ENCODE measurements at regions not wholly inside any gene's neighbourhood (a gene's known extent, or its start where the extent isn't known, plus 50 kb on each side); places are given as distances from the start of the nearest gene placed in this dataset.

GRCh38 chr11:127105593-127106541 is 105.3 kb upstream of the KIRREL3 start:
- H3K36me3 ChIP-seq: no peaks in the 10 kb centered on the region
- intact Hi-C loops (cut with DNase I): no loop called here
- no peak for TF ChIP-seq CTCF (IDR thresholded peaks at IDR 0.05)
- no peaks in the 10 kb centered on the region for H3K27me3 ChIP-seq
- WGBS, 2 donors: 43 to 46% methylated on average over 15 of the region's 15 CpGs
- H3K9me3 ChIP-seq: no peaks in the 10 kb centered on the region
- FAIRE-seq (no peak), DNase-seq (peak in 2 of 6 donors; percentile 25 to 47), ATAC-seq (peak; percentile 68 to 86 (median 78))
- H3K4me1 ChIP-seq: no peaks in the 10 kb centered on the region
- peak overlapping the region in 2 of 4 donors; percentile 60 to 67 for H3K27ac ChIP-seq
- no peak overlapping the region for H3K4me3 ChIP-seq

- no peaks in the 10 kb centered on the region for H3K27me3 ChIP-seq
- ATAC-seq (peak in 3 of 4 donors; percentile 11 to 46 (median 30)), DNase-seq (no peak), FAIRE-seq (no peak)
- TF ChIP-seq CTCF (IDR thresholded peaks at IDR 0.05): no peak
- no peaks in the 10 kb centered on the region for H3K4me1 ChIP-seq
- no peaks in the 10 kb centered on the region for H3K36me3 ChIP-seq
- H3K27ac ChIP-seq: no peak overlapping the region
- WGBS, 2 donors: 52% methylated on average over 9 of the region's 9 CpGs
- no peak overlapping the region for H3K4me3 ChIP-seq
- H3K9me3 ChIP-seq: no peaks in the 10 kb centered on the region
- intact Hi-C loops (cut with DNase I): no loop called here
Observed at GRCh38 chr11:127103586-127104388, 103.2 kb upstream of the KIRREL3 start.

GRCh38 chr11:127098684-127099083 is 98.1 kb upstream of the KIRREL3 start:
- WGBS, 2 donors: 42 to 50% methylated on average over 1 of the region's 1 CpG
- no peak for DNase-seq
- H3K4me3 ChIP-seq: no peak overlapping the region

GRCh38 chr11:127080735-127081134 is 80.2 kb upstream of the KIRREL3 start:
- H3K4me1 ChIP-seq: no peaks in the 10 kb centered on the region
- no peak for TF ChIP-seq CTCF (IDR thresholded peaks at IDR 0.05)
- H3K9me3 ChIP-seq: no peaks in the 10 kb centered on the region
- H3K27ac ChIP-seq: no peak overlapping the region
- intact Hi-C loops (cut with DNase I): no loop called here
- 39 to 47% methylated on average over 2 of the region's 2 CpGs for WGBS, 2 donors
- H3K27me3 ChIP-seq: no peaks in the 10 kb centered on the region
- no peak overlapping the region for H3K4me3 ChIP-seq
- ATAC-seq (no peak), DNase-seq (no peak), FAIRE-seq (no peak)
- no peaks in the 10 kb centered on the region for H3K36me3 ChIP-seq

More at GRCh38 chr11:127098684-127099083, 98.1 kb upstream of the KIRREL3 start:
- Histone ChIP-seq H3K4me1 (no peaks in the 10 kb centered on the region), H3K9me3 (no peaks in the 10 kb centered on the region), H3K27me3 (no peaks in the 10 kb centered on the region), H3K36me3 (no peaks in the 10 kb centered on the region), H3K27ac (no peak overlapping the region)
- intact Hi-C loops (cut with DNase I): no loop called here
- ATAC-seq (no peak), FAIRE-seq (no peak)
- no peak for TF ChIP-seq CTCF (IDR thresholded peaks at IDR 0.05)

Measured in pancreas (tissue), 10 donors.